ENCODE measurements at regions not wholly inside any gene's neighbourhood (a gene's known extent, or its start where the extent isn't known, plus 50 kb on each side); places are given as distances from the start of the nearest gene placed in this dataset.

DNA sequence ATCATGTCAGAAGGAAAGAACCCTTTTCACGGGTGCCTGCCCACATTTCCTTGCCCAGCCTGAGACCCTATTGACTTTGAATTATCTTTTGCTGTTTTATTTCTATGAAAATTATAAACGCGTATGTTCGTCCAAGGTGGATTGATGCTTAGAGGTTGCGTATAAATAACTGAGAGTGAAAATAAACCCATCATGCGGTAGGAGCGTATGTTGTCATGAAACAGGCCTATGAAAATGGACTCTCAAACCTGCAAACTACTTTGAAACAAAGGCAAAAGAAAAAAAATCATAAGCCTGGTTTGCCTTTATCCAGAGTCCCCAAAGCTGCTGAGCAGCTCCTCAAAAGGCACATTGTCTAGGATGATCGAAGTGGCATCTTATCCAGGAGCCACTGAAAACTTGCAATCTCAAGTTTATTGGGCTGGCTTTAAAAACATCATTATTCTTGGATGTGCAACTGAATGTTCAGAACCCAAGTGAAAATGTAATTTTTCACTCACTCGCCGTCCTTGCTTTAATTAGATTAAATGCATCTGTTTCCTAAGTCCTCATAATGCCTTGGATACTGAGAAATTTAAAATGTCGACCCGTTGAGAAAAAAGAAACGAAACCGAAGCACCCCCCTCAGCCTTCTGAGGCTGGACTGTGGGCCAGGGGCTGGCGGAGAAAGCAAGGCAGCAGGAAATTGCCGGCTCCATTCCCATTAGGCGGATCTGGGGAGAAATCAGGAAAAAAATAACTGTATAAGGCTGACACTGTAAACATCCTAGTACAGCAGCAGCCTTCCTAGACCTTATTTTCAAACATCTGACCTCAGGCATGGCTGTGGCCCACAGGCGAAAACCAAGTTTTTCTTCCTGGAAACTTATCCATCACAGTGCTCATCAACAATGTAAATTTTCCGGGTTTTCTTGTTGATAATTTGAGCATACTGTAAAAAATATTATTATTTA is 82.9 kb upstream of the PPARA start:
- DNase-seq: peak; percentile 57

GRCh38 chr22:46068181-46068592 is 82.1 kb upstream of the PPARA start:
- DNase-seq: peak; percentile 26

- DNase-seq: peak; percentile 57
Measured at GRCh38 chr22:46068593-46069491, 81.5 kb upstream of the PPARA start.

GRCh38 chr22:46069521-46070214 is 80.7 kb upstream of the PPARA start:
- peak; percentile 87 for DNase-seq

- peak; percentile 77 for DNase-seq
Measured at GRCh38 chr22:46070215-46070802, 80.0 kb upstream of the PPARA start.

- peak; percentile 88 for DNase-seq
Measured at GRCh38 chr22:46070803-46071450, 79.4 kb upstream of the PPARA start.

DNA sequence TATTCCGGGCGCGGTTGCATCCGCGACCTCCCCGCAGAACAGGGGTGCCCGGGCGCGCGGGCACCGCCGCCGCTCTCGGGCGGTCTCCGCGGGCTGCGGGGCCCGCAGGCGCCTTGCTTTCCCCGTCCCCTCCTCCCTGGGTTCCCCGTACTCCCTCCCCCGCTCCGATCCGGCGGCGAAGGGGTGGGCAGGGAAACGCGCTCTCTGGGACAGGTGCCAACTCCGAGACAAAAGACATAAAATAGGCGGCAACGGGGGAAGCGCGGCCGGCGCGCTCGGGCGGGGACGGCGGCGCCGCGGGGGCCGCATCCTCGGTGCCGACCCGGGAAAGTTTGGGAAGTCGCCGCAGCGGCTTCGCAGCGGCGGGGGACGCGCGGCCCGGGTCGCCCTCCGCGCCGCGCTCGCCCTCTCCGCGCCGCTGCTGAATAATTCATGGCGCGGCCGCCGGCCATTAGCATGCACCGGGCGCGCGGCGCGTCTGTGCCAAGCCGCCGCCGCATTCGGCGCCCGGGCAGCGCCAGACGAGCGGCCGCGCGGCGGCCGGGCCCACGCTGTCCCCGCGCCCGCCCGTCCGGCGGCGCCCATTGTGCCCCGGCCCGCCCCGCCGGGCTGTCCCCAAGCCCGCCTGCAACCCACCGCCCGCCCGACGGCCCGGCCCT is 78.7 kb upstream of the PPARA start:
- peak; percentile 91 for DNase-seq

- peak; percentile 82 for DNase-seq
Measured at GRCh38 chr22:46072110-46072881, 78.0 kb upstream of the PPARA start.

DNA sequence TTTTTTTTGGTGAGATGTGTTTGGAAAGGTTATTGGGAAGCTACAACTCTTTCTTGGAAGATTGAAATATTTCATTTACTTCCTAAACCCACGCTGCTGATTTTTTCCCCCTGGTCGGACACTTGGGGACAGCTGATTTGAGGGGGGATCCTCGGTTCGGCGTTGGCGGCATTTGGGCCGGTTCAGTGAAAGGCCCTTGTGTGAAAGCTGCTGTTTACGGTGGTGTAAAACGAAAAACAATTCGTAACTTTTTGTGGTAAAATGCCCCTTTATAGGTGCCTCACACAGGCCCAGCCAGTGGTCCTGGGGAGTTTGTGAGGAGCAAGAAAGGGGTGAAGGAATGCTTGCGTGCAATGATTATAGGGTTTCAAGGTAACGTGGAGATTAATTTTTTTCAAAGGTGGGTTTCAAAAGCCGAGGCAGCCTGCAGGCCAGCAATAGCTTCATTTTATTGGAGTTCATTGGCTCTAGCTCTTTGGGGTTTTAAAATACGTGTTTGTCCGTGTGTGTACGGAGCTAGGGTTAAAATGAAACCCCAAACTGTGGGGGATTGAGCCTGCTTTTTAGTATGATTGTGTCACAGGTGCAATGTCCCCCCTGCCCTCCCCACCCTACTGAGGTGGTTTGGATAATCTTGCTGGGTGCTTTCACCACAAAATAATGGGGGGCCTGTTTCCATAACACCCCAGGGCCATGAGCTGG is 77.2 kb upstream of the PPARA start:
- no peak for DNase-seq

GRCh38 chr22:46073683-46074504 is 76.4 kb upstream of the PPARA start:
- DNase-seq: no peak

DNA sequence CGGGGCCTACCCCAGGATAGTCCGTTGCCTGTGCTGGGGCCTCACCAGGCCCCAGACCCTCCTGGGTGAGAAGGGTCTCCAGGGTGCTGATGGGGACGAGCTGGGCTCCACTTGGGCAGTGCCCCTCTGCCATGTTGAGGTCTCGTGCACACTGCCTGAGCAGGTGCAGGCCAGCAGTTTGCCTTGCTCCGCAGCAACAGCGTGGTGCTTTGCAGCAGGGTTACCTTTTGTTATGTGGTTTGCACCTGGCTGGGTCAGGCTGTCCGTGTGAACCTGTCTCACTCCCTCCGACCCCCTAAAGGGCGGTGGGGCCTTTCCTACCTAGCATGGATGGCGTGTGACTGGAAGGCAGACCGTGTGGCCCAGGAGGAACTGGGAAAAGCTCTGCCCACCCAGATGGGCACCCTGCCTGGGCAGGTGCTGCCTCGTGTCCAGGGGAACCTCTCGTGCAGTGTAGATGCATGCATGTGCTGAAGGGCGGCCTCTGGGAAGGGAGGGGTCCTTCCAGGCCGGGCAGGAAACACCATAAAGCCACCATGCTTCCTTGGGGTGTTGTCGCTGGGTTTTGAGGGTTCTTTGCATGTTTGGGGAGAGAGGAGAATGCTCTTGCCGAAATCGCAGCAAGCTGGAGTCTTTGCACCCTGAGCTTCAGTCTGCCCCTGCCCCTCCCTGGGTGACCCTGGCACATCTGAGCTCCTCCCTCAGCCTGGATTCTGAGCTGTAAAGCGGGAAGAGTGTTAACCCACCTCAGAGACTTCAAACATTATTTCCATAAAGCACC is 75.4 kb upstream of the PPARA start:
- no peak for DNase-seq

GRCh38 chr22:46075764-46076531 is 74.4 kb upstream of the PPARA start:
- no peak for DNase-seq

- no peak for DNase-seq
Measured at GRCh38 chr22:46076651-46077339, 73.5 kb upstream of the PPARA start.

- DNase-seq: no peak
Measured at GRCh38 chr22:46077669-46078099, 72.6 kb upstream of the PPARA start.

- DNase-seq: no peak
Measured at GRCh38 chr22:46078241-46079092, 71.9 kb upstream of the PPARA start.

Data from DMS53 (cell line).